Sigmoid colon (tissue), 3 donors: ENCODE measurements at regions not wholly inside any gene's neighbourhood (a gene's known extent, or its start where the extent isn't known, plus 50 kb on each side); places are given as distances from the start of the nearest gene placed in this dataset.

Experiments used
- CTCF ChIP-seq, 4 experiments: fragments of 450-650 bp in 3 of 4; fragments of 200-600 bp in 1 of 4; IDR thresholded peaks; one replicate each; pipeline ENCODE4 v1.5.1; 2016 to 2019; ENCODE audit warnings: antibody characterized with exemption in 4 of 4, mild to moderate bottlenecking in 3 of 4, moderate library complexity in 2 of 4
- POLR2A ChIP-seq, 2 donors: fragments of 450-650 bp; IDR thresholded peaks; one replicate each; pipeline ENCODE4 v1.6.1; 2016; ENCODE audit warnings: antibody characterized with exemption in 2 of 2, mild to moderate bottlenecking in 2 of 2, moderate library complexity in 2 of 2

DNA sequence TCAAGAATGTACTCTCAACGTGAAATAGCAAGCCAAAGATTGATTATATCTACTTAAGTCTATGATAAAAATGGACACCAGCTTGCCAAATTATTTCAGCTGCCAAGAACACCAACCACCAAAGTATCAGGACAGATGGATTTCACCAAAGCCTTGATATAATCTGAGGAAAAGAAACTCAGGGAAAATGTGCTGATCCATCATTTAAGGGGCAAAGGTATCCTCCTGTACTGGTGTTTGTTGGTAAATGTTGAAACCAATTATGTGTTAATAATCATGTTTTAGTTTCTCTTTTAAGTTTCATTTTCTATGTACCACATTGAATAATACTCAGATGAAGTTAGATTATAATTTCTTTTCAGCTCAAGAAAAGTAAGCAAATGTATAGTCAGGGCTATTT, 1284.3 kb upstream of the TMEM132C start:
- TF ChIP-seq CTCF (IDR thresholded peaks at IDR 0.05) (no peak), POLR2A (IDR thresholded peaks at IDR 0.05) (no peak)
